CD4-positive, alpha-beta memory T cell (primary cell): ENCODE measurements at regions not wholly inside any gene's neighbourhood (a gene's known extent, or its start where the extent isn't known, plus 50 kb on each side); places are given as distances from the start of the nearest gene placed in this dataset.

Source experiments
- CTCF ChIA-PET: fragments of 350-600 bp; sonication (Branson Sonifier 250); formaldehyde crosslinking; loops from one replicate; lab custom pipeline; 2021; ENCODE audit warnings: inconsistent platforms; ENCODE audit not compliant: partially characterized antibody; lab: Charles Lee
- POLR2A ChIA-PET: fragments of 350-600 bp; sonication (Branson Sonifier 250); formaldehyde crosslinking; loops from one replicate; lab custom pipeline; 2021; ENCODE audit not compliant: partially characterized antibody; lab: Charles Lee
- DNase-seq, 5 donors: peaks; one replicate each; pipeline versions ENCODE4 v3.0.0 to v3.0.0-alpha.2; 2020 to 2022; ENCODE audit warnings: mixed read lengths in 1 of 5
- H3K27ac ChIP-seq: one replicate; pipeline ENCODE4 v1.7.0; 2013; ENCODE audit warnings: low read depth, low read length
- H3K27me3 ChIP-seq: 2 replicates; pipeline ENCODE4 v1.7.0; 2013; ENCODE audit warnings: mild to moderate bottlenecking, low read length, moderate library complexity; ENCODE audit not compliant: insufficient read depth
- H3K36me3 ChIP-seq: 2 replicates; pipeline ENCODE4 v1.7.0; 2013; ENCODE audit warnings: mild to moderate bottlenecking, low read length, moderate library complexity; ENCODE audit not compliant: insufficient read depth
- H3K4me1 ChIP-seq: 2 replicates; pipeline ENCODE4 v1.7.0; 2013; ENCODE audit warnings: mild to moderate bottlenecking, low read length, moderate library complexity; ENCODE audit not compliant: insufficient read depth
- H3K4me3 ChIP-seq, 2 donors: one replicate each; pipeline ENCODE4 v1.7.0; 2013; ENCODE audit warnings: low read length in 2 of 2, mild to moderate bottlenecking in 1 of 2
- H3K9me3 ChIP-seq, 2 donors: one replicate each; pipeline ENCODE4 v1.7.0; 2013; ENCODE audit warnings: low read length in 2 of 2, control low read depth in 1 of 2; ENCODE audit not compliant: control insufficient read depth in 1 of 2
- H3K27ac Mint-ChIP-seq, 7 donors: one replicate each; pipeline ENCODE4 v1.8.0; 2020 to 2021; ENCODE audit warnings: mixed read lengths in 7 of 7, mild to moderate bottlenecking in 6 of 7, inconsistent platforms in 3 of 7, moderate library complexity in 3 of 7
- H3K27me3 Mint-ChIP-seq, 2 donors: one replicate each; pipeline ENCODE4 v1.8.0; 2020 to 2021; ENCODE audit warnings: mixed read lengths in 2 of 2
- H3K36me3 Mint-ChIP-seq, 2 donors: one replicate each; pipeline ENCODE4 v1.8.0; 2020 to 2021; ENCODE audit warnings: mixed read lengths in 2 of 2, inconsistent platforms in 1 of 2, mild to moderate bottlenecking in 1 of 2
- H3K4me1 Mint-ChIP-seq, 4 donors: one replicate each; pipeline ENCODE4 v1.8.0; 2020 to 2021; ENCODE audit warnings: mixed read lengths in 4 of 4, mild to moderate bottlenecking in 1 of 4
- H3K4me3 Mint-ChIP-seq, 8 donors: one replicate each; pipeline ENCODE4 v1.8.0; 2020 to 2021; ENCODE audit warnings: mixed read lengths in 8 of 8, mild to moderate bottlenecking in 7 of 8, moderate library complexity in 6 of 8, inconsistent platforms in 3 of 8
- H3K9me3 Mint-ChIP-seq, 8 donors: one replicate each; pipeline ENCODE4 v1.8.0; 2020 to 2021; ENCODE audit warnings: mixed read lengths in 8 of 8, mild to moderate bottlenecking in 5 of 8, inconsistent platforms in 3 of 8, moderate library complexity in 1 of 8
- intact Hi-C: fragments of 100-400 bp; cut with micrococcal nuclease; formaldehyde crosslinking; loops from one replicate; pipeline ENCODE4 v1.15.1; 2023

- H3K27me3 ChIP-seq, result no peaks in the 10 kb centered on the region
- Mint-ChIP-seq H3K27me3 (peaks cover 12 to 14% of the 10 kb centered on the region in 2 donors), H3K4me3 (no peak overlapping the region), H3K9me3 (peaks cover 0 to 3% (median 0%) of the 10 kb centered on the region in 8 donors), H3K4me1 (no peaks in the 10 kb centered on the region), H3K36me3 (no peaks in the 10 kb centered on the region), H3K27ac (no peak overlapping the region)
- no peak overlapping the region for H3K4me3 ChIP-seq
- H3K36me3 ChIP-seq, result no peaks in the 10 kb centered on the region
- no peaks in the 10 kb centered on the region for H3K4me1 ChIP-seq
- no peak overlapping the region for H3K27ac ChIP-seq
- intact Hi-C loops, result no loop called here
- POLR2A ChIA-PET, result no interaction called here
- no peak for DNase-seq
- H3K9me3 ChIP-seq, result no peaks in the 10 kb centered on the region
- CTCF ChIA-PET, result no interaction called here
These were observed 121.1 kb downstream of the BOD1 start for GRCh38 chr5:173495225-173495904.

- no peak for DNase-seq
- ChIA-PET POLR2A (no interaction called here), CTCF (no interaction called here)
- no peaks in the 10 kb centered on the region for H3K27me3 ChIP-seq
- H3K36me3 ChIP-seq, result no peaks in the 10 kb centered on the region
- H3K4me3 ChIP-seq, result no peak overlapping the region
- no peaks in the 10 kb centered on the region for H3K4me1 ChIP-seq
- Mint-ChIP-seq H3K4me1 (no peaks in the 10 kb centered on the region), H3K27me3 (peaks cover 15 to 17% of the 10 kb centered on the region in 2 donors), H3K27ac (no peak overlapping the region), H3K36me3 (no peaks in the 10 kb centered on the region), H3K4me3 (no peak overlapping the region), H3K9me3 (peaks cover 0 to 3% (median 0%) of the 10 kb centered on the region in 8 donors)
- H3K27ac ChIP-seq, result no peak overlapping the region
- intact Hi-C loops, result no loop called here
- no peaks in the 10 kb centered on the region for H3K9me3 ChIP-seq
These were observed 122.0 kb downstream of the BOD1 start for GRCh38 chr5:173494446-173494845.

- H3K4me3 Mint-ChIP-seq, result no peak overlapping the region
- H3K36me3 ChIP-seq, result no peaks in the 10 kb centered on the region
- H3K36me3 Mint-ChIP-seq, result no peaks in the 10 kb centered on the region
- no peaks in the 10 kb centered on the region for H3K4me1 Mint-ChIP-seq
- ChIA-PET POLR2A (no interaction called here), CTCF (no interaction called here)
- H3K27ac Mint-ChIP-seq, result no peak overlapping the region
- H3K4me1 ChIP-seq, result no peaks in the 10 kb centered on the region
- H3K27me3 ChIP-seq, result no peaks in the 10 kb centered on the region
- no peak overlapping the region for H3K27ac ChIP-seq
- no peaks in the 10 kb centered on the region for H3K9me3 ChIP-seq
- intact Hi-C loops, result no loop called here
- H3K4me3 ChIP-seq, result no peak overlapping the region
- peaks cover 0 to 3% (median 0%) of the 10 kb centered on the region in 8 donors for H3K9me3 Mint-ChIP-seq
- H3K27me3 Mint-ChIP-seq, result peaks cover 17 to 19% of the 10 kb centered on the region in 2 donors
- DNase-seq, result no peak
These were observed 122.6 kb downstream of the BOD1 start for GRCh38 chr5:173493846-173494245.

GRCh38 chr5:173493040-173493439, 123.4 kb downstream of the BOD1 start:
- Histone ChIP-seq H3K9me3 (no peaks in the 10 kb centered on the region), H3K4me3 (no peak overlapping the region), H3K27ac (no peak overlapping the region), H3K4me1 (no peaks in the 10 kb centered on the region), H3K36me3 (no peaks in the 10 kb centered on the region), H3K27me3 (no peaks in the 10 kb centered on the region)
- POLR2A ChIA-PET, result no interaction called here
- no peak overlapping the region for H3K27ac Mint-ChIP-seq
- CTCF ChIA-PET, result no interaction called here
- peaks cover 17 to 19% of the 10 kb centered on the region in 2 donors for H3K27me3 Mint-ChIP-seq
- H3K4me3 Mint-ChIP-seq, result no peak overlapping the region
- intact Hi-C loops, result no loop called here
- no peaks in the 10 kb centered on the region for H3K36me3 Mint-ChIP-seq
- DNase-seq, result no peak
- no peaks in the 10 kb centered on the region for H3K4me1 Mint-ChIP-seq
- H3K9me3 Mint-ChIP-seq, result peaks cover 0 to 3% (median 0%) of the 10 kb centered on the region in 8 donors

- intact Hi-C loops, result no loop called here
- Mint-ChIP-seq H3K4me1 (no peaks in the 10 kb centered on the region), H3K36me3 (no peaks in the 10 kb centered on the region), H3K4me3 (no peak overlapping the region), H3K27ac (no peak overlapping the region), H3K9me3 (peaks cover 0 to 3% (median 0%) of the 10 kb centered on the region in 8 donors), H3K27me3 (peaks cover 13 to 20% of the 10 kb centered on the region in 2 donors)
- CTCF ChIA-PET, result no interaction called here
- no peaks in the 10 kb centered on the region for H3K9me3 ChIP-seq
- H3K36me3 ChIP-seq, result no peaks in the 10 kb centered on the region
- POLR2A ChIA-PET, result no interaction called here
- no peak for DNase-seq
- H3K27ac ChIP-seq, result no peak overlapping the region
- H3K4me3 ChIP-seq, result no peak overlapping the region
- H3K27me3 ChIP-seq, result no peaks in the 10 kb centered on the region
- H3K4me1 ChIP-seq, result no peaks in the 10 kb centered on the region
These were observed 125.8 kb downstream of the BOD1 start for GRCh38 chr5:173490681-173491080.

- no peak overlapping the region for H3K27ac Mint-ChIP-seq
- intact Hi-C loops, result no loop called here
- POLR2A ChIA-PET, result no interaction called here
- no peaks in the 10 kb centered on the region for H3K27me3 ChIP-seq
- peaks cover 0 to 2% (median 0%) of the 10 kb centered on the region in 8 donors for H3K9me3 Mint-ChIP-seq
- no peak for DNase-seq
- no peaks in the 10 kb centered on the region for H3K4me1 Mint-ChIP-seq
- no peaks in the 10 kb centered on the region for H3K36me3 Mint-ChIP-seq
- peaks cover 13 to 17% of the 10 kb centered on the region in 2 donors for H3K27me3 Mint-ChIP-seq
- H3K9me3 ChIP-seq, result no peaks in the 10 kb centered on the region
- H3K36me3 ChIP-seq, result no peaks in the 10 kb centered on the region
- H3K27ac ChIP-seq, result no peak overlapping the region
- no peak overlapping the region for H3K4me3 Mint-ChIP-seq
- CTCF ChIA-PET, result no interaction called here
- no peaks in the 10 kb centered on the region for H3K4me1 ChIP-seq
- H3K4me3 ChIP-seq, result no peak overlapping the region
These were observed 128.3 kb downstream of the BOD1 start for GRCh38 chr5:173488144-173488543.

- peaks cover 12 to 16% of the 10 kb centered on the region in 2 donors for H3K27me3 Mint-ChIP-seq
- Histone ChIP-seq H3K27ac (no peak overlapping the region), H3K27me3 (no peaks in the 10 kb centered on the region), H3K4me3 (no peak overlapping the region), H3K36me3 (no peaks in the 10 kb centered on the region), H3K9me3 (no peaks in the 10 kb centered on the region), H3K4me1 (no peaks in the 10 kb centered on the region)
- intact Hi-C loops, result no loop called here
- ChIA-PET POLR2A (no interaction called here), CTCF (no interaction called here)
- no peak overlapping the region for H3K4me3 Mint-ChIP-seq
- H3K4me1 Mint-ChIP-seq, result no peaks in the 10 kb centered on the region
- H3K27ac Mint-ChIP-seq, result no peak overlapping the region
- peaks cover 0 to 1% (median 0%) of the 10 kb centered on the region in 8 donors for H3K9me3 Mint-ChIP-seq
- DNase-seq, result no peak
- H3K36me3 Mint-ChIP-seq, result no peaks in the 10 kb centered on the region
These were observed 129.2 kb downstream of the BOD1 start for GRCh38 chr5:173487300-173487699.
